DND-41 (cell line): ENCODE measurements at regions not wholly inside any gene's neighbourhood (a gene's known extent, or its start where the extent isn't known, plus 50 kb on each side); places are given as distances from the start of the nearest gene placed in this dataset.

Experiments used
- ATAC-seq: fragments of 200-7000 bp; cut with Tn5 transposase; 3 replicates; pipeline ENCODE4 v1.9.1; 2021; ENCODE audit warnings: low read depth; ENCODE audit not compliant: insufficient read depth
- DNase-seq: peaks from one replicate; pipeline ENCODE4 v3.0.0-alpha.2; 2020
- H2AFZ ChIP-seq: 2 replicates; pipeline ENCODE4 v1.6.0; 2012; ENCODE audit warnings: low read depth, low read length
- H3K27ac ChIP-seq: 2 replicates; pipeline ENCODE4 v1.5.1; 2012; ENCODE audit warnings: low read length, inconsistent platforms
- H3K27me3 ChIP-seq: fragments of 200-600 bp; sonication (generic); 2 replicates; pipeline ENCODE4 v1.6.0; 2012; ENCODE audit warnings: low read length, mild to moderate bottlenecking, inconsistent platforms; ENCODE audit not compliant: insufficient read depth, poor library complexity
- H3K36me3 ChIP-seq: 2 replicates; pipeline ENCODE4 v1.5.1; 2012; ENCODE audit warnings: low read length, inconsistent platforms; ENCODE audit not compliant: insufficient read depth
- H3K4me1 ChIP-seq: 2 replicates; pipeline ENCODE4 v1.5.1; 2012; ENCODE audit warnings: mild to moderate bottlenecking, low read length; ENCODE audit not compliant: insufficient read depth
- H3K4me2 ChIP-seq: 2 replicates; pipeline ENCODE4 v1.6.0; 2012; ENCODE audit warnings: mild to moderate bottlenecking, moderate library complexity, low read length, inconsistent platforms; ENCODE audit not compliant: insufficient read depth
- H3K4me3 ChIP-seq, 2 experiments: fragments of 200-600 bp in 1 of 2; shearing (Covaris generic) in 1 of 2; 2 replicates each; pipeline ENCODE4 v1.5.1; 2012 to 2016; ENCODE audit warnings: inconsistent platforms in 2 of 2, low read length in 2 of 2, mild to moderate bottlenecking in 2 of 2, low read depth in 1 of 2, moderate library complexity in 1 of 2
- H3K79me2 ChIP-seq: 2 replicates; pipeline ENCODE4 v1.6.0; 2012; ENCODE audit warnings: low read length, inconsistent platforms; ENCODE audit not compliant: insufficient read depth
- H3K9ac ChIP-seq: 2 replicates; pipeline ENCODE4 v1.6.0; 2012; ENCODE audit warnings: low read depth, mild to moderate bottlenecking, inconsistent platforms, low read length, moderate library complexity
- H3K9me3 ChIP-seq: 2 replicates; pipeline ENCODE4 v1.5.1; 2012; ENCODE audit warnings: low read length, moderate library complexity, mild to moderate bottlenecking, inconsistent platforms; ENCODE audit not compliant: insufficient read depth, severe bottlenecking
- H4K20me1 ChIP-seq: 2 replicates; pipeline ENCODE4 v1.6.0; 2012; ENCODE audit warnings: low read length; ENCODE audit not compliant: insufficient read depth
- CTCF ChIP-seq: IDR thresholded peaks from 2 replicates; pipeline ENCODE4 v1.5.1; 2012; ENCODE audit warnings: borderline replicate concordance, low read length, moderate library complexity, mild to moderate bottlenecking; ENCODE audit not compliant: poor library complexity, severe bottlenecking; ENCODE audit errors: extremely low read depth
- EZH2 ChIP-seq: IDR thresholded peaks from 3 replicates; pipeline ENCODE4 v1.6.1; 2012; ENCODE audit warnings: borderline replicate concordance, low read depth, mild to moderate bottlenecking, moderate library complexity, low read length, inconsistent platforms; ENCODE audit not compliant: severe bottlenecking

- H3K27ac ChIP-seq, result no peak overlapping the region
- no peak for ATAC-seq
- H3K79me2 ChIP-seq, result no peaks in the 10 kb centered on the region
- H3K4me2 ChIP-seq, result no peak overlapping the region
- peaks cover 4% of the 10 kb centered on the region for H3K27me3 ChIP-seq
- no peak for TF ChIP-seq EZH2
- no peak for TF ChIP-seq CTCF
- H3K4me3 ChIP-seq, result no peak overlapping the region
- no peak overlapping the region for H2AFZ ChIP-seq
- no peak overlapping the region for H3K9ac ChIP-seq
- H3K4me1 ChIP-seq, result peaks cover 11% of the 10 kb centered on the region
- no peak for DNase-seq
- no peaks in the 10 kb centered on the region for H4K20me1 ChIP-seq
- H3K36me3 ChIP-seq, result no peaks in the 10 kb centered on the region
- H3K9me3 ChIP-seq, result no peaks in the 10 kb centered on the region
These were observed 104.3 kb downstream of the VPREB1 start for GRCh38 chr22:22348815-22349454.

- Histone ChIP-seq H2AFZ (no peak overlapping the region), H3K79me2 (no peaks in the 10 kb centered on the region), H3K4me1 (peaks cover 11% of the 10 kb centered on the region), H3K27me3 (peaks cover 7% of the 10 kb centered on the region), H3K9ac (no peak overlapping the region), H3K27ac (no peak overlapping the region), H3K4me3 (no peak overlapping the region), H3K9me3 (no peaks in the 10 kb centered on the region), H3K36me3 (no peaks in the 10 kb centered on the region), H3K4me2 (no peak overlapping the region), H4K20me1 (no peaks in the 10 kb centered on the region)
- ATAC-seq (no peak), DNase-seq (no peak)
- no peak for TF ChIP-seq EZH2
- TF ChIP-seq CTCF, result no peak
These were observed 104.9 kb downstream of the VPREB1 start for GRCh38 chr22:22349455-22349836.

DNA sequence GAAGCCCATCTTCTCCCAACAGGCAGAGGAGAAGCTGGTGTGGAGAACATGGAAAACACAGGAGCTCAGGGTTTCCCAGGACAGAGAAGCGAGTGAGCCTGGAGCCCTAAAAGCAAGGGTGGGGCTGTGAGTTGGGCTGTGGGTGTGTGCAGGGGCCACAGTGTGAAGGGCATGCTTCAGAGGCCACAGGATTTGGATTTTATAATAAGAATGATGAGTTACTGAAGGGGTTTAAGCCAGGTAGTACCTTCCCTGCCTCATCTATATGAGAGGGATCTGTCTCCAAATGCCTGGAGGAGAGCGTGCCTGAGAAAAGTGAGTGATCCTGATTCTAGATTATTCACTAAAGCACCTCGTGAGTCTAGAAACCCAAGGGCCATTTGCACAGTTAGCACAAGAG is 106.8 kb downstream of the VPREB1 start:
- H3K27me3 ChIP-seq, result peaks cover 10% of the 10 kb centered on the region
- H2AFZ ChIP-seq, result no peak overlapping the region
- H3K4me1 ChIP-seq, result peaks cover 4% of the 10 kb centered on the region; the same call in 1 of the 2 replicates
- H3K27ac ChIP-seq, result no peak overlapping the region
- no peak for ATAC-seq
- no peak overlapping the region for H3K4me3 ChIP-seq
- no peaks in the 10 kb centered on the region for H3K79me2 ChIP-seq
- no peak overlapping the region for H3K9ac ChIP-seq
- H3K4me2 ChIP-seq, result no peak overlapping the region
- H4K20me1 ChIP-seq, result no peaks in the 10 kb centered on the region
- DNase-seq, result no peak
- no peaks in the 10 kb centered on the region for H3K36me3 ChIP-seq
- no peaks in the 10 kb centered on the region for H3K9me3 ChIP-seq
- no peak for TF ChIP-seq CTCF
- TF ChIP-seq EZH2, result no peak
